ENCODE measurements at regions not wholly inside any gene's neighbourhood (a gene's known extent, or its start where the extent isn't known, plus 50 kb on each side); places are given as distances from the start of the nearest gene placed in this dataset.

GRCh38 chr16:48442379-48442778, 57.2 kb upstream of the SIAH1 start:
- TF ChIP-seq TRIM28 (IDR thresholded peaks at IDR 0.05; ENCODE audit: borderline replicate concordance, low read length) (no peak), CTCF (tag by site-specific recombination; IDR thresholded peaks at IDR 0.05) (no peak), ZNF398 (tag by site-specific recombination; IDR thresholded peaks at IDR 0.05) (no peak), ZNF423 (tag by site-specific recombination; IDR thresholded peaks at IDR 0.05) (no peak), ZNF843 (tag by site-specific recombination; IDR thresholded peaks at IDR 0.05) (no peak), REST (tag by site-specific recombination; IDR thresholded peaks at IDR 0.05) (no peak), TCF7L2 (IDR thresholded peaks at IDR 0.05; ENCODE audit: borderline replicate concordance, low read depth, low read length) (no peak), ZBTB26 (tag by site-specific recombination; optimal IDR thresholded peaks at IDR 0.05) (no peak), ZBTB49 (tag by site-specific recombination; IDR thresholded peaks at IDR 0.05; ENCODE audit: low read depth) (no peak)
- TF ChIP-seq, protein P1, sequence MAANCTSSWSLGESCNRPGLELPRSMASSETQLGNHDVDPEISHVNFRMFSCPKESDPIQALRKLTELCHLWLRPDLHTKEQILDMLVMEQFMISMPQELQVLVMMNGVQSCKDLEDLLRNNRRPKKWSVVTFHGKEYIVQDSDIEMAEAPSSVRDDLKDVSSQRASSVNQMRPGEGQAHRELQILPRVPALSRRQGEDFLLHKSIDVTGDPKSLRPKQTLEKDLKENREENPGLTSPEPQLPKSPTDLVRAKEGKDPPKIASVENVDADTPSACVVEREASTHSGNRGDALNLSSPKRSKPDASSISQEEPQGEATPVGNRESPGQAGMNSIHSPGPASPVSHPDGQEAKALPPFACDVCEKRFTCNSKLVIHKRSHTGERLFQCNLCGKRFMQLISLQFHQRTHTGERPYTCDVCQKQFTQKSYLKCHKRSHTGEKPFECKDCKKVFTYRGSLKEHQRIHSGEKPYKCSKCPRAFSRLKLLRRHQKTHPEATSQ (tag by site-specific recombination; IDR thresholded peaks at IDR 0.05) = no peak
- TF ChIP-seq, protein P2, sequence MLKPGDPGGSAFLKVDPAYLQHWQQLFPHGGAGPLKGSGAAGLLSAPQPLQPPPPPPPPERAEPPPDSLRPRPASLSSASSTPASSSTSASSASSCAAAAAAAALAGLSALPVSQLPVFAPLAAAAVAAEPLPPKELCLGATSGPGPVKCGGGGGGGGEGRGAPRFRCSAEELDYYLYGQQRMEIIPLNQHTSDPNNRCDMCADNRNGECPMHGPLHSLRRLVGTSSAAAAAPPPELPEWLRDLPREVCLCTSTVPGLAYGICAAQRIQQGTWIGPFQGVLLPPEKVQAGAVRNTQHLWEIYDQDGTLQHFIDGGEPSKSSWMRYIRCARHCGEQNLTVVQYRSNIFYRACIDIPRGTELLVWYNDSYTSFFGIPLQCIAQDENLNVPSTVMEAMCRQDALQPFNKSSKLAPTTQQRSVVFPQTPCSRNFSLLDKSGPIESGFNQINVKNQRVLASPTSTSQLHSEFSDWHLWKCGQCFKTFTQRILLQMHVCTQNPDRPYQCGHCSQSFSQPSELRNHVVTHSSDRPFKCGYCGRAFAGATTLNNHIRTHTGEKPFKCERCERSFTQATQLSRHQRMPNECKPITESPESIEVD (tag by site-specific recombination; IDR thresholded peaks at IDR 0.05) = no peak
